NAMALWA (cell line): ENCODE measurements at regions not wholly inside any gene's neighbourhood (a gene's known extent, or its start where the extent isn't known, plus 50 kb on each side); places are given as distances from the start of the nearest gene placed in this dataset.
"Not testable (repeated sequence)": the region's sequence is repeated elsewhere in the genome, so short reads cannot be mapped to it uniquely, and the experiment has no call there.

Experiments
- DNase-seq: peaks from one replicate; pipeline ENCODE4 v3.0.0-alpha.2; 2015; ENCODE audit warnings: low spot score

GRCh38 chr4:94014484-94015136 is 186.1 kb downstream of the ATOH1 start:
- DNase-seq, result no peak

GRCh38 chr4:94015956-94016355 is 187.4 kb downstream of the ATOH1 start:
- DNase-seq, result no peak

- DNase-seq, result no peak
Observed at GRCh38 chr4:94032754-94033153, 174.9 kb upstream of the SMARCAD1 start.

GRCh38 chr4:94036964-94037363 is 170.7 kb upstream of the SMARCAD1 start:
- DNase-seq, result no peak

- DNase-seq, result no peak
Observed at GRCh38 chr4:94038195-94038594, 169.5 kb upstream of the SMARCAD1 start.

- no peak for DNase-seq
Observed at GRCh38 chr4:94039226-94039625, 168.4 kb upstream of the SMARCAD1 start.

GRCh38 chr4:94044471-94044870 is 163.2 kb upstream of the SMARCAD1 start:
- not testable (repeated sequence) for DNase-seq

- DNase-seq, result no peak
Observed at GRCh38 chr4:94063084-94063483, 144.6 kb upstream of the SMARCAD1 start.

GRCh38 chr4:94068753-94069719 is 138.6 kb upstream of the SMARCAD1 start:
- no peak for DNase-seq

GRCh38 chr4:94076498-94076897 is 131.2 kb upstream of the SMARCAD1 start:
- peak; percentile 14 for DNase-seq

GRCh38 chr4:94084155-94084554 is 123.5 kb upstream of the SMARCAD1 start:
- no peak for DNase-seq

GRCh38 chr4:94099141-94099540 is 108.5 kb upstream of the SMARCAD1 start:
- DNase-seq, result not testable (repeated sequence)

- DNase-seq, result no peak
Observed at GRCh38 chr4:94112644-94113043, 95.0 kb upstream of the SMARCAD1 start.

GRCh38 chr4:94115687-94116086 is 92.0 kb upstream of the SMARCAD1 start:
- DNase-seq, result no peak

- DNase-seq, result no peak
Observed at GRCh38 chr4:94116842-94117241, 90.8 kb upstream of the SMARCAD1 start.

- DNase-seq, result peak; percentile 53
Observed at GRCh38 chr4:94126669-94127068, 81.0 kb upstream of the SMARCAD1 start.

- peak; percentile 69 for DNase-seq
Observed at GRCh38 chr4:94127707-94128328, 79.8 kb upstream of the SMARCAD1 start.

- DNase-seq, result no peak
Observed at GRCh38 chr4:94131212-94131611, 76.5 kb upstream of the SMARCAD1 start.

GRCh38 chr4:94135701-94136100 is 72.0 kb upstream of the SMARCAD1 start:
- DNase-seq, result no peak

- DNase-seq, result no peak
Observed at GRCh38 chr4:94139931-94140612, 67.6 kb upstream of the SMARCAD1 start.

GRCh38 chr4:94141001-94141400 is 66.7 kb upstream of the SMARCAD1 start:
- no peak for DNase-seq

GRCh38 chr4:94148052-94148451 is 59.6 kb upstream of the SMARCAD1 start:
- DNase-seq, result not testable (repeated sequence)
